SK-N-SH (cell line): ENCODE measurements at regions not wholly inside any gene's neighbourhood (a gene's known extent, or its start where the extent isn't known, plus 50 kb on each side); places are given as distances from the start of the nearest gene placed in this dataset.

Source experiments
- CTCF ChIP-seq: fragments of 200-600 bp; sonication (generic); IDR thresholded peaks from 2 replicates; pipeline ENCODE4 v1.6.1; 2017; ENCODE audit warnings: antibody characterized with exemption, mild to moderate bottlenecking, moderate library complexity
- SMC3 ChIP-seq: IDR thresholded peaks from 2 replicates; pipeline ENCODE4 v1.6.1; 2012; ENCODE audit warnings: low read depth, low read length, improper control_type of control experiment

- TF ChIP-seq CTCF (no peak), SMC3 (no peak)
Measured at GRCh38 chr6:48626421-48626820, 515.4 kb upstream of the PTCHD4 start.
